Body of pancreas (tissue), 4 donors: ENCODE measurements at regions not wholly inside any gene's neighbourhood (a gene's known extent, or its start where the extent isn't known, plus 50 kb on each side); places are given as distances from the start of the nearest gene placed in this dataset.
A peak's percentile ranks its signal among the peaks of the same experiment; 100 is the strongest.

Experiments used
- ATAC-seq: fragments of 150-250 bp; one replicate; pipeline ENCODE4 v1.9.1; 2016
- DNase-seq, 4 donors: peaks; one replicate each; pipeline ENCODE4 v3.0.0-alpha.2; 2019
- H3K27ac ChIP-seq, 4 donors: fragments of 200-600 bp; sonication (generic); 1 replicate in 3 of 4; 2 replicates in 1 of 4; pipeline versions ENCODE4 v1.5.1 to v1.6.1; 2016 to 2019; ENCODE audit warnings: mild to moderate bottlenecking in 1 of 4, mixed read lengths in 1 of 4, moderate library complexity in 1 of 4
- H3K27me3 ChIP-seq, 2 donors: fragments of 200-600 bp; sonication (generic); one replicate each; pipeline ENCODE4 v1.6.0; 2016; ENCODE audit warnings: mild to moderate bottlenecking in 1 of 2
- H3K36me3 ChIP-seq, 2 donors: fragments of 200-600 bp; sonication (generic); replicated peaks in 1 of 2; 2 replicates each; pipeline ENCODE4 v1.5.1; 2016; ENCODE audit warnings: low read depth in 2 of 2; ENCODE audit not compliant: insufficient read depth in 1 of 2
- H3K4me1 ChIP-seq: fragments of 200-600 bp; sonication (generic); one replicate; pipeline ENCODE4 v1.6.0; 2016
- H3K4me3 ChIP-seq, 2 donors: fragments of 200-600 bp; sonication (generic); 1 replicate in 1 of 2; 2 replicates in 1 of 2; pipeline ENCODE4 v1.5.1; 2016 to 2019
- H3K9me3 ChIP-seq, 3 donors: fragments of 200-600 bp; sonication (generic); 1 replicate in 2 of 3; 2 replicates in 1 of 3; pipeline ENCODE4 v1.5.1; 2016
- POLR2A ChIP-seq, 3 donors: fragments of 450-650 bp; IDR thresholded peaks; one replicate each; pipeline ENCODE4 v1.6.1; 2016; ENCODE audit warnings: antibody characterized with exemption in 3 of 3, mild to moderate bottlenecking in 2 of 3
- WGBS, 2 donors: methylation state at CpG; one replicate each; pipeline ENCODE4 v1.1.5; 2017; 5-methylcytosine and 5-hydroxymethylcytosine counted together
- intact Hi-C: fragments of 100-400 bp; cut with DNase I; formaldehyde crosslinking; loops from one replicate; pipeline ENCODE4 v1.15.1; 2023
- TF ChIP-seq, protein P1 (sequence below), 7 experiments: fragments of 450-650 bp in 4 of 7; fragments of 200-600 bp in 3 of 7; sonication (generic) in 3 of 7; IDR thresholded peaks; one replicate each; pipeline ENCODE4 v1.5.1; 2016 to 2019; ENCODE audit warnings: antibody characterized with exemption in 7 of 7

DNA sequence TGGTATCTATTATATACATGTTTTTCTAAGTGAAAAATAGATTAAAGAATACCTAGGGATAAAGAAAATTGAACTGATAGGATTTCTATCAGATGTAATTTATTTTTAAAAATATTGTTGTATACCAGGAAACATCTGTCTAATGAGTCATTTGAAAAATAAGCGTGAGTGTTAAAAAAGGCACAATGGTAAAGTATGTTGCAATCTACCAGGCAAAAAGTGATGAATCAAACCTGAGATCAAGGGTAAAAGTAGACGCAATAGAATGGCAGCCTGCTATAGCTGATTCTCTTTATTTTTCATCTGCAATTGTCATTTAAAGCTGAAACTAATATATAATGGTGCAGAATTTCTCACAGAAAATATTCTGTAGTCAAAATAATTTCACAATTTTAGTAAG, 1119.6 kb downstream of the PCDH18 start:
- Histone ChIP-seq H3K9me3 (no peaks in the 10 kb centered on the region), H3K27me3 (no peaks in the 10 kb centered on the region), H3K36me3 (no peaks in the 10 kb centered on the region), H3K4me3 (no peak overlapping the region), H3K27ac (no peak overlapping the region), H3K4me1 (no peaks in the 10 kb centered on the region)
- intact Hi-C loops = no loop called here
- 35 to 55% methylated on average over 2 of the region's 2 CpGs for WGBS, 2 donors
- DNase-seq = no peak
- ATAC-seq = no peak
- TF ChIP-seq, protein P1, sequence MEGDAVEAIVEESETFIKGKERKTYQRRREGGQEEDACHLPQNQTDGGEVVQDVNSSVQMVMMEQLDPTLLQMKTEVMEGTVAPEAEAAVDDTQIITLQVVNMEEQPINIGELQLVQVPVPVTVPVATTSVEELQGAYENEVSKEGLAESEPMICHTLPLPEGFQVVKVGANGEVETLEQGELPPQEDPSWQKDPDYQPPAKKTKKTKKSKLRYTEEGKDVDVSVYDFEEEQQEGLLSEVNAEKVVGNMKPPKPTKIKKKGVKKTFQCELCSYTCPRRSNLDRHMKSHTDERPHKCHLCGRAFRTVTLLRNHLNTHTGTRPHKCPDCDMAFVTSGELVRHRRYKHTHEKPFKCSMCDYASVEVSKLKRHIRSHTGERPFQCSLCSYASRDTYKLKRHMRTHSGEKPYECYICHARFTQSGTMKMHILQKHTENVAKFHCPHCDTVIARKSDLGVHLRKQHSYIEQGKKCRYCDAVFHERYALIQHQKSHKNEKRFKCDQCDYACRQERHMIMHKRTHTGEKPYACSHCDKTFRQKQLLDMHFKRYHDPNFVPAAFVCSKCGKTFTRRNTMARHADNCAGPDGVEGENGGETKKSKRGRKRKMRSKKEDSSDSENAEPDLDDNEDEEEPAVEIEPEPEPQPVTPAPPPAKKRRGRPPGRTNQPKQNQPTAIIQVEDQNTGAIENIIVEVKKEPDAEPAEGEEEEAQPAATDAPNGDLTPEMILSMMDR (IDR thresholded peaks at IDR 0.05) = no peak
- no peak for TF ChIP-seq POLR2A (IDR thresholded peaks at IDR 0.05)

DNA sequence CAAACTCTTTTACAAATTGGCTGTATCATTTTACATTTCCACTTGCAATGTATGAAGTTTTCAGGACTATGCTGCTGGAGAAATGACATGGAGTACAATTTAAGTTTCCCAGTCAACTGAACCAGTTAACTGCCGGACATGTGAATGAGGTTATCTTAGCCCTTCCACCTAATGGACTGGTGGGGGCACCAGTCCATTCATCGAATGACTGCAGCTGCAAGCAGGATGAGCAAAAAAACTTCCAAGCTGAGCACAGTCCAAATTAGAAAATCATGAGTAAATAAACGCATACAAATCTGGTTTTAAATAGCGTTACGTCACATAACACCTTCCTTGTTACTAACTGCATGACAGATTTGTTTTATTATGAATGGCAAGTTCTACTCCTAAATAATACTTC, 1131.5 kb downstream of the PCDH18 start:
- no peaks in the 10 kb centered on the region for H3K27me3 ChIP-seq
- no peak overlapping the region for H3K4me3 ChIP-seq
- DNase-seq (no peak), ATAC-seq (no peak)
- H3K27ac ChIP-seq = no peak overlapping the region
- intact Hi-C loops = no loop called here
- H3K9me3 ChIP-seq = no peaks in the 10 kb centered on the region
- TF ChIP-seq POLR2A (IDR thresholded peaks at IDR 0.05) = no peak
- 66 to 76% methylated on average over 5 of the region's 5 CpGs for WGBS, 2 donors
- H3K4me1 ChIP-seq = no peaks in the 10 kb centered on the region
- no peaks in the 10 kb centered on the region for H3K36me3 ChIP-seq

DNA sequence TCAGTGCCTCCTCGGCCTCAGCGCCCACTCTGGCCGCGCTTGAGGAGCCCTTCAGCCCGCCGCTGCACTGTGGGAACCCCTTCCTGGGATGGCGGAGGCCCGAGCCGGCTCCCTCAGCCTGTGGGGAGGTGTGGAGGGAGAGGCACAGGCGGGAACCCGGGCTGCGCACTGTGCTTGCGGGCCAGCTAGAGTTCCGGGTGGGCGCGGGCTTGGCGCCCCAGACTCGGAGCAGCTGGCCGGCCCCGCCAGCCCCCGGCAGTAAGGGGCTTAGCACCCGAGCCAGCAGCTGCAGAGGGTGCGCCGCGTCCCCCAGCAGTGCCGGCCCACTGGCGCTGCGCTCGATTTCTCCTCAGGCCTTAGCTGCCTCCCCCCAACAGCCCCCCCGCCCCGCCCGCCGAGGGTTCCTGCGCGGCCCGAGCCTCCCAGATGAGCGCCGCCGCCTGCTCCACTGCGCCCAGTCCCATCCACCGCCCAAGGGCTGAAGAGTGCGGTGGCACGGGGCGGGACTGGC, 1137.0 kb downstream of the PCDH18 start:
- WGBS, 2 donors = 86 to 88% methylated on average over 20 to 34 of the region's 44 CpGs
- peak; percentile 38 for ATAC-seq

DNA sequence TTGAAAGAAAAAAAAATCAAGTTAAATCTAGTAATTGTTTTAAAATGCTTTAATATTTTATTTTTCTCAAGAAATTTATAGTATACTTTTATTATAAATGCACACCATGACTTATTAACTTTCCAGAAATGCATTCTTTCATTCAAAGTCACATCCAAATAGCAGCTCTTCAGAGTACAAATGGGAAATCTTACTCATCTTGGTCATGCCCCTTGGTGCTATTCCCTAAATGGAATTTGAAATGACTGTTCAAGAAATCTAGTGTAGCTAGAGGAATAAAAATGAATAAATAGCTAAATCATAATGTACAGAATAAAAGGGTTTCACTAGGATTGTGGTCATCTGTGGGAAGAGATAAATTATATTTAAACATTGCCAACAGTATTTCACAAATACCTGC, 1139.7 kb downstream of the PCDH18 start:
- ATAC-seq (no peak), DNase-seq (no peak)
- intact Hi-C loops = no loop called here

More for the DNA sequence above, 1137.0 kb downstream of the PCDH18 start:
- TF ChIP-seq, protein P1 (IDR thresholded peaks at IDR 0.05) = no peak
- no peak for TF ChIP-seq POLR2A (IDR thresholded peaks at IDR 0.05)
- no peak overlapping the region for H3K27ac ChIP-seq
- H3K9me3 ChIP-seq = no peaks in the 10 kb centered on the region
- no peaks in the 10 kb centered on the region for H3K4me1 ChIP-seq
- H3K27me3 ChIP-seq = no peaks in the 10 kb centered on the region
- intact Hi-C loops = no loop called here
- H3K4me3 ChIP-seq = no peak overlapping the region
- no peaks in the 10 kb centered on the region for H3K36me3 ChIP-seq
- no peak for DNase-seq

DNA sequence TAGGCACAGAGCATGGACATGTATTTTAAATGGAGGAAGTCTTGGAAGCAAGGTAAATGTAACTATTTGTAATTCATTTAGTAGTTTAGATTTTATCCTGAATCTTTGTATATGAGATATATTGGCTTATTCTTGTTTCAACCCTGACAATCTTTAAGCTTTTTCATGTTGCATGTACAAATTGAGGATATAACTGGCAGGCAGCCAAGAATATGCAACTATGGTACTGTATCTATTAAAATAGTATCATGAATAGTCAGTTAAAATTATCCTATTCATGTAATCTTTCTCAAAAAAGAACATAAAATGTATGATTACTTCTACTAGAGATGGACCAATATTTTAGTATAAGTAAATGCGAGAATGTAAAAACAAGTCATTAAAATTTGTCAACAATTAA, 1141.5 kb downstream of the PCDH18 start:
- TF ChIP-seq POLR2A (IDR thresholded peaks at IDR 0.05) = no peak
- TF ChIP-seq, protein P1 (IDR thresholded peaks at IDR 0.05) = no peak
- H3K36me3 ChIP-seq = no peaks in the 10 kb centered on the region
- DNase-seq = no peak
- intact Hi-C loops = no loop called here
- no peaks in the 10 kb centered on the region for H3K4me1 ChIP-seq
- 89 to 90% methylated on average over 1 of the region's 1 CpG for WGBS, 2 donors
- no peaks in the 10 kb centered on the region for H3K27me3 ChIP-seq
- H3K4me3 ChIP-seq = no peak overlapping the region
- no peak for ATAC-seq
- H3K27ac ChIP-seq = no peak overlapping the region
- no peaks in the 10 kb centered on the region for H3K9me3 ChIP-seq

More for the DNA sequence above, 1139.7 kb downstream of the PCDH18 start:
- no peaks in the 10 kb centered on the region for H3K27me3 ChIP-seq
- no peaks in the 10 kb centered on the region for H3K36me3 ChIP-seq
- no peak overlapping the region for H3K27ac ChIP-seq
- no peaks in the 10 kb centered on the region for H3K4me1 ChIP-seq
- no peak overlapping the region for H3K4me3 ChIP-seq
- no peaks in the 10 kb centered on the region for H3K9me3 ChIP-seq
- no peak for TF ChIP-seq POLR2A (IDR thresholded peaks at IDR 0.05)
- TF ChIP-seq, protein P1 (IDR thresholded peaks at IDR 0.05) = no peak
